Right lobe of liver (tissue), 4 donors: ENCODE measurements at regions not wholly inside any gene's neighbourhood (a gene's known extent, or its start where the extent isn't known, plus 50 kb on each side); places are given as distances from the start of the nearest gene placed in this dataset.

ENCODE experiments used
- POLR2A ChIP-seq: fragments of 450-650 bp; IDR thresholded peaks from one replicate; pipeline ENCODE4 v1.6.1; 2017; ENCODE audit warnings: antibody characterized with exemption, mild to moderate bottlenecking
- TF ChIP-seq, protein P1 (sequence below), 4 donors: fragments of 200-600 bp in 3 of 4; fragments of 450-650 bp in 1 of 4; IDR thresholded peaks; one replicate each; pipeline versions ENCODE4 v1.5.1 to v1.8.0; 2016 to 2022; ENCODE audit warnings: antibody characterized with exemption in 4 of 4, mild to moderate bottlenecking in 2 of 4
- donor health status: DM: no; HTN: no; CAD: no.
- donor health status: DM: no; HTN: no; CAD: no.
- donor health status: DM: no; HTN: yes; CAD: no.

GRCh38 chr5:162372256-162372655, 304.7 kb downstream of the GABRG2 start:
- TF ChIP-seq, protein P1, sequence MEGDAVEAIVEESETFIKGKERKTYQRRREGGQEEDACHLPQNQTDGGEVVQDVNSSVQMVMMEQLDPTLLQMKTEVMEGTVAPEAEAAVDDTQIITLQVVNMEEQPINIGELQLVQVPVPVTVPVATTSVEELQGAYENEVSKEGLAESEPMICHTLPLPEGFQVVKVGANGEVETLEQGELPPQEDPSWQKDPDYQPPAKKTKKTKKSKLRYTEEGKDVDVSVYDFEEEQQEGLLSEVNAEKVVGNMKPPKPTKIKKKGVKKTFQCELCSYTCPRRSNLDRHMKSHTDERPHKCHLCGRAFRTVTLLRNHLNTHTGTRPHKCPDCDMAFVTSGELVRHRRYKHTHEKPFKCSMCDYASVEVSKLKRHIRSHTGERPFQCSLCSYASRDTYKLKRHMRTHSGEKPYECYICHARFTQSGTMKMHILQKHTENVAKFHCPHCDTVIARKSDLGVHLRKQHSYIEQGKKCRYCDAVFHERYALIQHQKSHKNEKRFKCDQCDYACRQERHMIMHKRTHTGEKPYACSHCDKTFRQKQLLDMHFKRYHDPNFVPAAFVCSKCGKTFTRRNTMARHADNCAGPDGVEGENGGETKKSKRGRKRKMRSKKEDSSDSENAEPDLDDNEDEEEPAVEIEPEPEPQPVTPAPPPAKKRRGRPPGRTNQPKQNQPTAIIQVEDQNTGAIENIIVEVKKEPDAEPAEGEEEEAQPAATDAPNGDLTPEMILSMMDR (IDR thresholded peaks at IDR 0.05), result no peak
- no peak for TF ChIP-seq POLR2A
